ENCODE measurements at regions not wholly inside any gene's neighbourhood (a gene's known extent, or its start where the extent isn't known, plus 50 kb on each side); places are given as distances from the start of the nearest gene placed in this dataset.
A peak's percentile ranks its signal among the peaks of the same experiment; 100 is the strongest.

- no peaks in the 10 kb centered on the region for H3K27me3 ChIP-seq (ENCODE audit: insufficient read depth, poor library complexity, severe bottlenecking)
- no peak for TF ChIP-seq CTCF (IDR thresholded peaks at IDR 0.05; ENCODE audit: poor library complexity, severe bottlenecking)
- no peak for DNase-seq (ENCODE audit: low spot score)
- no peak overlapping the region for H3K27ac ChIP-seq (ENCODE audit: poor library complexity, severe bottlenecking)
- 0 out of 3 replicates have a peak, but pooled peaks have one; percentile 42 for ATAC-seq (ENCODE audit: low read depth)
- no peaks in the 10 kb centered on the region for H3K36me3 ChIP-seq (ENCODE audit: low read depth)
- H3K4me3 ChIP-seq (ENCODE audit: severe bottlenecking), result no peak overlapping the region
- H3K9me3 ChIP-seq (ENCODE audit: severe bottlenecking), result no peaks in the 10 kb centered on the region
- H3K4me1 ChIP-seq (ENCODE audit: insufficient read depth, poor library complexity, severe bottlenecking), result peaks cover 6% of the 10 kb centered on the region
These were observed 272.0 kb downstream of the FOXO1 start for GRCh38 chr13:40394304-40394985.

DNA sequence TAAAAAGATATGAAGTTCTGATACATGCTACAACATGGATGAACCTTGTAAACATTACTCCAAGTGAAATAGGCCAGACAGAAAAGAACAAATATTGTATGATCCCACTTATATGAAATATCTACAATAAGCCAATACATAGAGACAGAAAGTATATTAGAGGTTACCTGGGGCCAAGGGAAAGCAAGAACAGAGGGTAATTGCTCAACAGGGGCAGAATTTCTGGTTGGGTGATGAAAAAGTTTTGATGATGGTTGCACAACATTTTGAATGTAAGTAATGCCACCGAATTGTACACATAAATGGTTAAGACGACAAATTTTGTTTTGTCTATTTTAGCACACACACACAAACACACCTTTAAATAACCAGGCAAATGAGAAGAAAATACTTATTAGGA lies 268.4 kb downstream of the FOXO1 start:
- no peak for DNase-seq (ENCODE audit: low spot score)
- ATAC-seq (ENCODE audit: low read depth), result no peak
- peaks cover 15% of the 10 kb centered on the region for H3K4me1 ChIP-seq (ENCODE audit: insufficient read depth, poor library complexity, severe bottlenecking)
- no peak overlapping the region for H3K4me3 ChIP-seq (ENCODE audit: severe bottlenecking)
- no peaks in the 10 kb centered on the region for H3K36me3 ChIP-seq (ENCODE audit: low read depth)
- H3K9me3 ChIP-seq (ENCODE audit: severe bottlenecking), result no peaks in the 10 kb centered on the region
- no peak for TF ChIP-seq CTCF (IDR thresholded peaks at IDR 0.05; ENCODE audit: poor library complexity, severe bottlenecking)
- no peaks in the 10 kb centered on the region for H3K27me3 ChIP-seq (ENCODE audit: insufficient read depth, poor library complexity, severe bottlenecking)
- no peak overlapping the region for H3K27ac ChIP-seq (ENCODE audit: poor library complexity, severe bottlenecking)

- no peak overlapping the region for H3K27ac ChIP-seq (ENCODE audit: poor library complexity, severe bottlenecking)
- no peak for ATAC-seq (ENCODE audit: low read depth)
- no peak overlapping the region for H3K4me3 ChIP-seq (ENCODE audit: severe bottlenecking)
- no peak for TF ChIP-seq CTCF (IDR thresholded peaks at IDR 0.05; ENCODE audit: poor library complexity, severe bottlenecking)
- H3K36me3 ChIP-seq (ENCODE audit: low read depth), result no peaks in the 10 kb centered on the region
- H3K4me1 ChIP-seq (ENCODE audit: insufficient read depth, poor library complexity, severe bottlenecking), result peaks cover 19% of the 10 kb centered on the region
- DNase-seq (ENCODE audit: low spot score), result no peak
- H3K27me3 ChIP-seq (ENCODE audit: insufficient read depth, poor library complexity, severe bottlenecking), result no peaks in the 10 kb centered on the region
- H3K9me3 ChIP-seq (ENCODE audit: severe bottlenecking), result no peaks in the 10 kb centered on the region
These were observed 266.7 kb downstream of the FOXO1 start for GRCh38 chr13:40399756-40400155.

- H3K36me3 ChIP-seq (ENCODE audit: low read depth), result no peaks in the 10 kb centered on the region
- H3K4me3 ChIP-seq (ENCODE audit: severe bottlenecking), result no peak overlapping the region
- TF ChIP-seq CTCF (IDR thresholded peaks at IDR 0.05; ENCODE audit: poor library complexity, severe bottlenecking), result no peak
- peak; percentile 75 for ATAC-seq (ENCODE audit: low read depth)
- H3K27ac ChIP-seq (ENCODE audit: poor library complexity, severe bottlenecking), result peak overlapping the region; percentile 75
- no peaks in the 10 kb centered on the region for H3K9me3 ChIP-seq (ENCODE audit: severe bottlenecking)
- peaks cover 33% of the 10 kb centered on the region for H3K4me1 ChIP-seq (ENCODE audit: insufficient read depth, poor library complexity, severe bottlenecking)
- H3K27me3 ChIP-seq (ENCODE audit: insufficient read depth, poor library complexity, severe bottlenecking), result no peaks in the 10 kb centered on the region
- peak; percentile 92 for DNase-seq (ENCODE audit: low spot score)
These were observed 264.3 kb downstream of the FOXO1 start for GRCh38 chr13:40401911-40402776.

Measured in RWPE2 (cell line).